AG04449 (cell line): ENCODE measurements at regions not wholly inside any gene's neighbourhood (a gene's known extent, or its start where the extent isn't known, plus 50 kb on each side); places are given as distances from the start of the nearest gene placed in this dataset.
"Not testable (repeated sequence)": the region's sequence is repeated elsewhere in the genome, so short reads cannot be mapped to it uniquely, and the experiment has no call there.

Experiments
- CTCF ChIA-PET: fragments of 350-600 bp; formaldehyde crosslinking; extraction: SDS; loops from one replicate; lab custom pipeline; 2021; ENCODE audit warnings: antibody characterized with exemption; lab: Yijun Ruan, JAX
- POLR2A ChIA-PET: fragments of 400-600, 350-600 bp; formaldehyde crosslinking; extraction: SDS; loops from one replicate; lab custom pipeline; 2020; ENCODE audit warnings: antibody characterized with exemption, inconsistent platforms; lab: Yijun Ruan, JAX
- DNase-seq: peaks from one replicate; pipeline ENCODE4 v3.0.0-alpha.2; 2010; ENCODE audit warnings: low read depth, low spot score
- H3K4me3 ChIP-seq: 2 replicates; pipeline ENCODE4 v1.5.1; 2011; ENCODE audit warnings: low read depth, mild to moderate bottlenecking, control low read depth, low read length
- TF ChIP-seq, protein P1 (sequence below): IDR thresholded peaks from one replicate; pipeline ENCODE4 v1.5.1; 2011; ENCODE audit warnings: mild to moderate bottlenecking, moderate library complexity, low read length, control low read depth, inconsistent platforms; ENCODE audit not compliant: insufficient read depth; ENCODE audit errors: missing control alignments

DNA sequence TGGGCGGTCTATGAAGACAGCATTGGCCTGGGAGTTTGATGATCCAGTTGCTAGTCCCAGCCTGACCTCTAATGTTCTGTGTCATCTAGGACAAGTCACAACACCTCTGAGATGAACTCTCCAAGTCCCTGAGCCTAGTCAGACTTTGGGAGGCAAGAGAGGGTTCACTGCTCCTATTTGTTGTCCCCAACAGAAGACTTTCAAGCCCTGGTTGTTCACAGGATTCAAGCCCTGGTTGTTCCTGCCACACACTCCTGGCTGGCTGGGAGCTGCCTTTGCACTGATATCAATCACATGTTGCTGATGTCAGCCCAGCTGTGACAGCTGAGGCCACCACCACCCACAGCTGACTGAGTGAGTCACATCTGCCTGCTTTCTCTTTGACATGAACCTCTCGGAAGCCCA lies 253.2 kb upstream of the RASGEF1B start:
- TF ChIP-seq, protein P1, sequence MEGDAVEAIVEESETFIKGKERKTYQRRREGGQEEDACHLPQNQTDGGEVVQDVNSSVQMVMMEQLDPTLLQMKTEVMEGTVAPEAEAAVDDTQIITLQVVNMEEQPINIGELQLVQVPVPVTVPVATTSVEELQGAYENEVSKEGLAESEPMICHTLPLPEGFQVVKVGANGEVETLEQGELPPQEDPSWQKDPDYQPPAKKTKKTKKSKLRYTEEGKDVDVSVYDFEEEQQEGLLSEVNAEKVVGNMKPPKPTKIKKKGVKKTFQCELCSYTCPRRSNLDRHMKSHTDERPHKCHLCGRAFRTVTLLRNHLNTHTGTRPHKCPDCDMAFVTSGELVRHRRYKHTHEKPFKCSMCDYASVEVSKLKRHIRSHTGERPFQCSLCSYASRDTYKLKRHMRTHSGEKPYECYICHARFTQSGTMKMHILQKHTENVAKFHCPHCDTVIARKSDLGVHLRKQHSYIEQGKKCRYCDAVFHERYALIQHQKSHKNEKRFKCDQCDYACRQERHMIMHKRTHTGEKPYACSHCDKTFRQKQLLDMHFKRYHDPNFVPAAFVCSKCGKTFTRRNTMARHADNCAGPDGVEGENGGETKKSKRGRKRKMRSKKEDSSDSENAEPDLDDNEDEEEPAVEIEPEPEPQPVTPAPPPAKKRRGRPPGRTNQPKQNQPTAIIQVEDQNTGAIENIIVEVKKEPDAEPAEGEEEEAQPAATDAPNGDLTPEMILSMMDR: no peak
- ChIA-PET POLR2A (no interaction called here), CTCF (no interaction called here)
- no peak for DNase-seq
- H3K4me3 ChIP-seq: no peak overlapping the region

DNA sequence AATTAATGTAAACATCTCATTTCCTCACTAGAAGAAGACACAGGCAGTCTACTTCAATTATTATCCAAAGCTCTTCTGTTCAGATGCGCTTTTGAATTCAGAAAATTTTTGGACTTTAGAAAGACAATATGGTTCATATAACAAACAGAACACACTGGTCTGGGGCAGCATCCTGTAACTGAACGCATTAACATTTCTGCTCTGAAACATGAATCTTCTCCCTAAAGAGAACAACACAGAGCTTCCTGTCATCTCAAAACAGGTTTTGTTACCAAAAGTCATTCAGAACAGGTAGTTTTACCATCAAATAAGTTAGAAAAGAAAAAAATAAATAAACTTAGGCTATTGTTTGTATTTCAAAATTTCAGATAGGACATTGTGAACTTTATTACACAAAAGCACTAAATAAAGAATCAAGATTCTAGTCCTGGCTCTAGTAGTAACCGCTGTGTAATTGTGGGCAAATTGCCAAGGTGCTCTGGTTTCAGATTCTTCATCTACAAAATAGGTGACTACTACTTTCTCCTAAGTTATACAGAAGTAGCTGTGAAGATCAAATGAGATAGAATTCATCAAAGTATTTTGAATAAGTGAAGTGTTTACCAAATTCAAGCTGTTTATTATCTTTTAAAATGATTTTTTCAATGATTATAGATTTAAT lies 252.3 kb upstream of the RASGEF1B start:
- ChIA-PET POLR2A (no interaction called here), CTCF (no interaction called here)
- H3K4me3 ChIP-seq: no peak overlapping the region
- no peak for DNase-seq
- TF ChIP-seq, protein P1: no peak

DNA sequence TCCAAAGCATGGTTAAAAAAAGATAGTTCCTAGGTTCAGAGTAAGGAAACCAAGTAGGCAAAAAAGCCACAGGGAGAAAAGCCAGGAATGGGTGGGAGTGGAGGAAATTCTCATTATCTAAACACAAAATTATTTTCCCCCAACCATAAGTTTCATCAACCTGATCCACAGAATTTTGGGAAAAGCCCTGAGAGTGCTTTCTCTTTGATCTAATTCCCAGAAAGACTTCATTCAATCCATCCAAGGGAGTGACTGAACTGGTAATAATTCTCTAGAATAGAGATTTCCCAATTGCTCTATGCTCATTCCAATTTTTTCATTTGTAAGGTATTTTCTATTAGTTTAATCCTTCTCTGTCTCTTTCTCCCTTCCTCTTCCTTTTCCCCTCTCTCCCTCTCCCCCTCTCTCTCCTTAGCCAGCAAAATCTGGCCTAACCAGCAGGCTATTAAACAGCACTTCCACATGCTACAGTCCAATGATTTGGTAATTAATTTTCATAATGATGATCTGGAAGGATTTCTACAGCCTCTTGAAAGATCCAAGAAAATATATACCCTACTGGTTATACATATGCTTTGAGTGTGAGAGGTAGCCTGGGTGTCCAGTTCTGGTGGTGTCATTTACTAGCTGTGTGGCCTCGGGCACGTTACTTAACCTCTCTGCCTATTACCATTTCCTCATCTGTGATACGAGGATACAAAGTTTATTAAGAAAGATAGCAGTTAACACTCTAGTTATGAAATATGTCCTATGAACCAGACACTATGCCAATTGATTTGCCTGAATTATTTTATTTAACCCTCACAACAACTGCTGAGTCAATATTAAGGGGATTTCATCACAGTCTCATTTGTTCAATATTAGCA lies 251.5 kb upstream of the RASGEF1B start:
- DNase-seq: no peak
- H3K4me3 ChIP-seq: no peak overlapping the region
- CTCF ChIA-PET: no interaction called here
- TF ChIP-seq, protein P1: no peak
- POLR2A ChIA-PET: no interaction called here

DNA sequence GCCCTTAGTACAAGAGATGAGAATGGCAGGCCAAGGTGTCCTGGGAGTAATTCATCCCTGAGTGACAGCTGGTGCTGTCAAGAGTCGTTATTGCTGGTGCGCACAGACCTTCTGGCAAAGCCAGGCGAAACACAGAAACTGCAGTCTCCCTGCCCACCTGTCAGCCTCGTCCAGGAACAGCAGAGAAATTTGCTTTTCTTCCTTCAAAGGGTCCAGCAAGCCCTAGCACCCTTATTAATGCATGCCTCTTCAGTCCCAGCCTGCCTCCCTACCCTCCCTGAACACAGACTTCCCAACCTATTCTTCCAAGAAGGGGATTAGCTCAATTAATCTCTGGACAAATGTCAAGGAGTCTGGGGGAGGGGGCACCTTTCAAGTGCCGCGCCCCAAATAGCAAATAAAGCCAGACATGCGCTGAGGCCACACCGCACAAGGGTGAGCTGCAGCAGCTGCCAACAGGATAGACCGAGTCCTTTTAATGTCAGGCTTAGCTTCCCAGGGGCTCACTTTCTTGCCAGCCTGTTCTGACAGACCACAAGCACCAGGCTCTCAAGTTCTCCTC lies 250.7 kb upstream of the RASGEF1B start:
- ChIA-PET CTCF (no interaction called here), POLR2A (no interaction called here)
- TF ChIP-seq, protein P1: no peak
- no peak for DNase-seq
- no peak overlapping the region for H3K4me3 ChIP-seq

DNA sequence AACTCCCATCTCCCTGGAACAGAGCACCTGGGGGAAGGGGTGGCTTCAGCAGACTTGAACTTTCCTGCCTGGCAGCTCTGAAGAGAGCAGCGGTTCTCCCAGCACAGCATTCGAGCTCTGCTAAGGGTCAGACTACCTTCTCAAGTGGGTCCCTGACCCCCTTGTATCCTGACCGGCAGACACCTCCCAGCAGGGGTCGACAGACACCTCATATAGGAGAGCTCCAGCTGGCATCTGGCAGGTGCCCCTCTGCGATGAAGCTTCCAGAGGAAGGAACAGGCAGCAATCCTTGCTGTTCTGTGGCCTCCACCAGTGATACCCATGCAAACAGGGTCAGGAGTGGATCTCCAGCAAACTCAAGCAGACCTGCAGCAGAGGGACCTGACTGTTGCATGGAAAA lies 244.1 kb upstream of the RASGEF1B start:
- CTCF ChIA-PET: no interaction called here
- TF ChIP-seq, protein P1: no peak
- H3K4me3 ChIP-seq: no peak overlapping the region
- POLR2A ChIA-PET: no interaction called here
- no peak for DNase-seq

DNA sequence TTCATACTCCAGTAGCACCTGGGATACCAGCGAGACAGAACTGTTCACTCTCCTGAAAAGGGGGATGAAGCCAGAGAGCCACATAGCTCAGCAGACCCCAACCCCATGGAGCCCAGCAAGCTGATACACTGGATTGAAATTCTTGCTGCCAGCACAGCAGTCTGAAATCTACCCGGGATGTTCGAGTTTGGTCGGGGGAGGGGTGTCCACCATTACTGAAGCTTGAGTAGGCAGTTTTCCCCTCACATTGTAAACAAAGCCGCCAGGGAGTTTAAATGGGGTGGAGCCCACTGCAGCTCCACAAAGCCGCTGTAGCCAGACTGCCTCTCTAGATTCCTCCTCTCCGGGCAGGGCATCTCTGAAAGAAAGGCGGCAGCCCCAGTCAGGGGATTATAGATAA lies 243.7 kb upstream of the RASGEF1B start:
- POLR2A ChIA-PET, CTCF ChIA-PET: not testable (repeated sequence)

More for the DNA sequence above, 243.7 kb upstream of the RASGEF1B start:
- DNase-seq, H3K4me3 ChIP-seq: not testable (repeated sequence)
